Tibial nerve (tissue), 4 donors: ENCODE measurements at regions not wholly inside any gene's neighbourhood (a gene's known extent, or its start where the extent isn't known, plus 50 kb on each side); places are given as distances from the start of the nearest gene placed in this dataset.

ENCODE experiments used
- EP300 ChIP-seq, 2 donors: sonication (generic); formaldehyde crosslinking; IDR thresholded peaks; one replicate each; pipeline ENCODE4 v1.6.1; 2017; ENCODE audit warnings: antibody characterized with exemption in 2 of 2, mild to moderate bottlenecking in 1 of 2
- POLR2A ChIP-seq, 2 donors: fragments of 450-650 bp; IDR thresholded peaks; one replicate each; pipeline ENCODE4 v1.6.1; 2017; ENCODE audit warnings: antibody characterized with exemption in 2 of 2, mild to moderate bottlenecking in 2 of 2, moderate library complexity in 2 of 2
- TF ChIP-seq, protein P1 (sequence below), 5 experiments: fragments of 200-600 bp in 3 of 5; fragments of 450-650 bp in 2 of 5; sonication (generic) in 3 of 5; IDR thresholded peaks; one replicate each; pipeline ENCODE4 v1.5.1; 2016 to 2019; ENCODE audit warnings: antibody characterized with exemption in 5 of 5, mild to moderate bottlenecking in 3 of 5, moderate library complexity in 2 of 5

DNA sequence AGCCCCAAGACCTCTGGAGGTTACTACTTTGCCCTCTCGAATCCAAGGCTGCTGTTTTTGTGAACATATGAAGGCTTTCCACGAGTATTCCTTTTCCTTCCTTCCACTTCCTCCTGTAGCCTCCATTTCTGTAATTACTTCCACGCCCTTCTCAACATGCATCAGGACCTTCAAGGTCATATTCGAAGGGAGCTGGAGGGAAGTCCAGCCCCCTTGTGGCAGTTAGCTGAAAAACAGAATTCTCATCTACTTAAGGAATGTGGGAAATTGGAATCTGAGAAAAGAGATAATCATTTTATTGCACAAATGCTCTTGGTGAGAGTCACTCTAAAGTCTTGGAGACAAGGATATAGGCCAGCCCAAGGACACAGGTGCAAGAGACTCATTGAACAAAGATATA, 1000.2 kb downstream of the TDRD15 start:
- TF ChIP-seq, protein P1, sequence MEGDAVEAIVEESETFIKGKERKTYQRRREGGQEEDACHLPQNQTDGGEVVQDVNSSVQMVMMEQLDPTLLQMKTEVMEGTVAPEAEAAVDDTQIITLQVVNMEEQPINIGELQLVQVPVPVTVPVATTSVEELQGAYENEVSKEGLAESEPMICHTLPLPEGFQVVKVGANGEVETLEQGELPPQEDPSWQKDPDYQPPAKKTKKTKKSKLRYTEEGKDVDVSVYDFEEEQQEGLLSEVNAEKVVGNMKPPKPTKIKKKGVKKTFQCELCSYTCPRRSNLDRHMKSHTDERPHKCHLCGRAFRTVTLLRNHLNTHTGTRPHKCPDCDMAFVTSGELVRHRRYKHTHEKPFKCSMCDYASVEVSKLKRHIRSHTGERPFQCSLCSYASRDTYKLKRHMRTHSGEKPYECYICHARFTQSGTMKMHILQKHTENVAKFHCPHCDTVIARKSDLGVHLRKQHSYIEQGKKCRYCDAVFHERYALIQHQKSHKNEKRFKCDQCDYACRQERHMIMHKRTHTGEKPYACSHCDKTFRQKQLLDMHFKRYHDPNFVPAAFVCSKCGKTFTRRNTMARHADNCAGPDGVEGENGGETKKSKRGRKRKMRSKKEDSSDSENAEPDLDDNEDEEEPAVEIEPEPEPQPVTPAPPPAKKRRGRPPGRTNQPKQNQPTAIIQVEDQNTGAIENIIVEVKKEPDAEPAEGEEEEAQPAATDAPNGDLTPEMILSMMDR (IDR thresholded peaks at IDR 0.05) = no peak
- no peak for TF ChIP-seq POLR2A (IDR thresholded peaks at IDR 0.05)
- no peak for TF ChIP-seq EP300 (IDR thresholded peaks at IDR 0.05)
